ENCODE measurements at regions not wholly inside any gene's neighbourhood (a gene's known extent, or its start where the extent isn't known, plus 50 kb on each side); places are given as distances from the start of the nearest gene placed in this dataset.
"Not testable (repeated sequence)": the region's sequence is repeated elsewhere in the genome, so short reads cannot be mapped to it uniquely, and the experiment has no call there.

DNA sequence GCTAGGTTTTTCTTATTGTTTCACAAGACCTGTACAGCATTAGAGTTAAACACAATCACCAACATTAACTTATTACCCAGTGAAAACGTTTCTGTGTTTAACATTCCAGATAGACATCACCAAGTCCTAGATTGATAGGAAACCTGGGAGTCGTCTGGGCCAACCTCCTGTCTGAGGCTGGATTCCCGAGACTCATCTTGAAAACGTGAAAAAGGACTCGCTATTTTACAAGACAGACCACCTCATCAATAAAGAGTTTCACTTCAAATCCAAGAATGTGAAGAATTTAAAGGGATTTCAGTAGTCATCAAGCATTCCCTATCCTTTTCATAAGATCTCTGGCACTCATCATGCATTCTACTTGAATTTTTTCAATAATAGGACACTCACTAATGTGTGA, 626.6 kb downstream of the MCTP2 start:
- H3K27ac ChIP-seq, result no peak overlapping the region
- TF ChIP-seq ZFX (IDR thresholded peaks at IDR 0.05; ENCODE audit: borderline replicate concordance), result no peak
- TF ChIP-seq, protein P1, sequence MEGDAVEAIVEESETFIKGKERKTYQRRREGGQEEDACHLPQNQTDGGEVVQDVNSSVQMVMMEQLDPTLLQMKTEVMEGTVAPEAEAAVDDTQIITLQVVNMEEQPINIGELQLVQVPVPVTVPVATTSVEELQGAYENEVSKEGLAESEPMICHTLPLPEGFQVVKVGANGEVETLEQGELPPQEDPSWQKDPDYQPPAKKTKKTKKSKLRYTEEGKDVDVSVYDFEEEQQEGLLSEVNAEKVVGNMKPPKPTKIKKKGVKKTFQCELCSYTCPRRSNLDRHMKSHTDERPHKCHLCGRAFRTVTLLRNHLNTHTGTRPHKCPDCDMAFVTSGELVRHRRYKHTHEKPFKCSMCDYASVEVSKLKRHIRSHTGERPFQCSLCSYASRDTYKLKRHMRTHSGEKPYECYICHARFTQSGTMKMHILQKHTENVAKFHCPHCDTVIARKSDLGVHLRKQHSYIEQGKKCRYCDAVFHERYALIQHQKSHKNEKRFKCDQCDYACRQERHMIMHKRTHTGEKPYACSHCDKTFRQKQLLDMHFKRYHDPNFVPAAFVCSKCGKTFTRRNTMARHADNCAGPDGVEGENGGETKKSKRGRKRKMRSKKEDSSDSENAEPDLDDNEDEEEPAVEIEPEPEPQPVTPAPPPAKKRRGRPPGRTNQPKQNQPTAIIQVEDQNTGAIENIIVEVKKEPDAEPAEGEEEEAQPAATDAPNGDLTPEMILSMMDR (IDR thresholded peaks at IDR 0.05), result no peak

DNA sequence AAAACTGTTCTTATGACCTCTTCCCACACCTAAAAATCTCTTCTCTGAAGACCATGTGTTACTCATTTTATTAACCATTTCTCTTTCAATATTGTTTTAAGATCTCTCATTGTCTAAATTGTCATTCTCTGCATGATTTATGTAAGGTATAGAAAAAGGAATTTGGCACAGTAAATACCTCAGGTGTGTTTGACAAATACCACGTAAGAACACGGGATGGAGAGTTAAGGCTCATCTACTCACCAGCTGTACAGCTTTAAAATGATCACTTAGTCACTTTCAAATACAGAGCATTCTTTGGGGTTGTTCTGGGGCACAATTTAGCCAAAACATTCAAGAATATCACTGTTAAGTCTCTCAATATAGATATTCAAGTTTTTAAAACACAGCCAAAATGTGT, 627.1 kb downstream of the MCTP2 start:
- no peak overlapping the region for H3K27ac ChIP-seq
- no peak for TF ChIP-seq ZFX (IDR thresholded peaks at IDR 0.05; ENCODE audit: borderline replicate concordance)
- TF ChIP-seq, protein P1 (IDR thresholded peaks at IDR 0.05), result no peak

DNA sequence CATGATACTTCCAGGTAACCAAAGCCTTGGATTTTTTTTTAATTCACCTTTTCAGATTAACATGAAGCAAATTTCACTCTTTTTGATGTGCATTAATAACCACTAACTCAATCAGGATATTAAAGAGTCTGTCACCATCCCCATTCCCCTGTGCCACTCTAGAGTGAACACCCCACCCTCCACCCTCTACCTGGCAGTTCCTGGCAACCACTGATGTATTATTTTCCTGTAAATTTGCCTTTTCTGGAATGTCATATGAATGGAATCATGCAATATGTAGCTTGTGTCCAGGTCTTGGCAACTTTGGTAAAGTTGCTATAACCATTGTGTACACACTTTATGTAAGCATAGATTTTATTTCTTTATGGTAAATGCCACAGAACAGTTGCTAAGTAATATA, 627.6 kb downstream of the MCTP2 start:
- H3K27ac ChIP-seq, result no peak overlapping the region
- no peak for TF ChIP-seq ZFX (IDR thresholded peaks at IDR 0.05; ENCODE audit: borderline replicate concordance)
- TF ChIP-seq, protein P1 (IDR thresholded peaks at IDR 0.05), result no peak

DNA sequence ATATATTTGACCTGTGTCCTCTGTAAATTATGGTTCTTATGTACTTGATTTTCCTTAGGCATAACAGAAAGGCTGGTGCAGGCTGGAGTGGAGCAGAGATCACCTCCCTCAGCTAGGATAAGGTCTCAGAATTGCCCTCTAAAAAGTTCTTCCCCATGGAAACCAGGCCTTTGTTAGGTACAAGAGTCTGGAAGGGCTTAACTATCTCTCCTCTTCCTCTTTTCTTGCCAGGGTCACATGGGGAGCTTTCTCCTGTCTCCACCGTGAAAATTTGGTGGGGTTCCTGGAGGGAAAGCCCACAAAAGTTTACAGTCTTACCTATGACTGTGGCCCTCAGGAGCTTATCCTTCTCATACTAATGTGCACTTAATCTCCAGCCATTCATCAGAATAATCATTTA, 633.2 kb downstream of the MCTP2 start:
- H3K27ac ChIP-seq, result no peak overlapping the region
- TF ChIP-seq, protein P1 (IDR thresholded peaks at IDR 0.05), result no peak

DNA sequence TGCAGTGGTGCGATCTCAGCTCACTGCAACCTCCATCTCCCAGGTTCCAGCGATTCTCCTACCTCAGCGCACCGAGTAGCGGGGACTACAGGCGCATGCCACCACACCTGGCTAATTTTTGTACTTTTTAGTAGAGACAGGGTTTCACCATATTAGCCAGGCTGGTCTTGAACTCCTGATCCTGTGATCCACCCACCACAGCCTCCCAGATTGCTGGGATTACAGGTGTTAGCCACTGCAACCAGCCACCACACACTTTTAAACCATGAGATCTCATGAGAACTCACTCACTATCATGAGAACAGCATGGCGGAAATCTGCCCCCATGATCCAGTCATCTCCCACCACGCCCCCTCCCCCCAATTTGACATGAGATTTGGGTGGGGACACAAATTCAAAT, 636.9 kb downstream of the MCTP2 start:
- not testable (repeated sequence) for H3K27ac ChIP-seq

DNA sequence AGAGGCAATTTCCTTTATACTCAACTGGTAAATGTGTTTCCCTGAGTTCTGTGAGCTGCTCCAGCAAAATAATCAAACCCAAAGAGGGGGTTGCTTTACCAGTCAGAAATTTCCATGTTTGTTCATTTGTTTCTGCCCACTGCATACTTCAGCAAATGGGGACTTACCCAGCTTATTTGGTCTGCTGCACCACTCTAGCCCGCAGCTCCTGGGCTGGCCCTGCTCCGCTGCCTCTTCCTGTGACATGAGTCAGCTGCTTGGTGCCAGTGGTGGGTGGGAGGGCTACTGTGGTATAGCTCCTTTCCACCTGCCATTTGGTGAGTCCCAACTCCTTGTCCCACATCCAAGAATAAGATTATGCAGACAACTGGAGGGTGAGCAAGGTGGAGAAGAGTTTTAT, 644.2 kb downstream of the MCTP2 start:
- H3K27ac ChIP-seq, result no peak overlapping the region
- TF ChIP-seq ZFX (IDR thresholded peaks at IDR 0.05; ENCODE audit: borderline replicate concordance), result no peak
- TF ChIP-seq, protein P1 (IDR thresholded peaks at IDR 0.05), result no peak

DNA sequence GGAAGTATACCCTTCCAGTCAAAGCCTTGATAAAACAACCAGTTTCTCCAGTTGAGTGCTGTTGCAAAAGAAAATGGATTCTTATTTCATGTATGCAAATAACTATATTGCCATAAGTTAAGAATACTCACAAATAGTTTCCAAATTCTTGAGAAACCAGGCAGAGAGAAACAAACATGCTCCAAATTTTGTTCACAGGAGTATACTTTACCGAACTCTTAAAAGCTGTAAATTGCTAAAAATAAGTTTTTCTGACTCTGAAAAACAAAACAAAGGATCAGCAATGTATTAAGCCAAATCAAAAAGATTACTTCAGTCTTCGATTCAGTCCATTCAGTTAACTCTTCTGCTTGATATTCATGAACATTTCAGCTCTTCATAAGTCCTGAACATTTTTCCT, 646.5 kb downstream of the MCTP2 start:
- TF ChIP-seq ZFX (IDR thresholded peaks at IDR 0.05; ENCODE audit: borderline replicate concordance), result no peak
- TF ChIP-seq, protein P1 (IDR thresholded peaks at IDR 0.05), result no peak
- no peak overlapping the region for H3K27ac ChIP-seq

DNA sequence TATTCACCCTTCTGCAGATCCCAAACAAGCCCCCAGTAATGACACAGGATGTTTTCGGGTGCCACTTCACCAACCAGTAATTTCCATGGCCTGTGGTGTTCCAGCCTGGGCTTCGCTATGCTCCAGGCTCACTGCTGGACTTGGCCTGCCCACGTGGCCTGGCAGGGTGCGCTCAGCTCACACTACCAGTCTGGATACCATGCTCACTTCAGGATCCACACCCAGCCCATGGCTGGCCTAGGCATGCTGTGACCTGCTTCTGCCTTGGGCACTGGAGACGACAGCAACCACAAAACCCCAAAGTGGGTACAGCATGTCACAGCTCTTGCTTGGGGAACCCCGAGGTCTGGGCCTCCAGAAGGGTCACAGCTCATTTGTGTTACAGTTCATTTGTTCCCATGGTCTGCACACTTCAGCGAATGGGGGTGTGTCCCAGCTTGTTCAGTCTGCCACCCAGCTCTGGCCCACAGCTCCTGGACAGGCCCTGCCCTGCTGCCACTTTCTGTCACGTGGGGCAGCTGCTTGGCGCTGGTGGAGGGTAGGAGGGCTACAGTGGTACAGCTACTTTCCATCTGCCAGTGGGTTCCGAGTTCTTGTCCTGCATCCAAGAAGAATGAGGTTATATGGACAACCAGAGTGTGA, 650.8 kb downstream of the MCTP2 start:
- H3K27ac ChIP-seq, result no peak overlapping the region
- TF ChIP-seq ZFX (IDR thresholded peaks at IDR 0.05; ENCODE audit: borderline replicate concordance), result no peak
- TF ChIP-seq, protein P1 (IDR thresholded peaks at IDR 0.05), result no peak

All from 22Rv1 (cell line).